Hematopoietic multipotent progenitor cell treated with erythropoietin and hydrocortisone succinate and interleukin-3 and kit ligand, for 17 days (in vitro differentiated cells): ENCODE measurements at regions not wholly inside any gene's neighbourhood (a gene's known extent, or its start where the extent isn't known, plus 50 kb on each side); places are given as distances from the start of the nearest gene placed in this dataset.
"Not testable (repeated sequence)": the region's sequence is repeated elsewhere in the genome, so short reads cannot be mapped to it uniquely, and the experiment has no call there.

Source experiments
- DNase-seq: peaks from one replicate; pipeline ENCODE4 v3.0.0-alpha.2; 2015; ENCODE audit warnings: low spot score

DNA sequence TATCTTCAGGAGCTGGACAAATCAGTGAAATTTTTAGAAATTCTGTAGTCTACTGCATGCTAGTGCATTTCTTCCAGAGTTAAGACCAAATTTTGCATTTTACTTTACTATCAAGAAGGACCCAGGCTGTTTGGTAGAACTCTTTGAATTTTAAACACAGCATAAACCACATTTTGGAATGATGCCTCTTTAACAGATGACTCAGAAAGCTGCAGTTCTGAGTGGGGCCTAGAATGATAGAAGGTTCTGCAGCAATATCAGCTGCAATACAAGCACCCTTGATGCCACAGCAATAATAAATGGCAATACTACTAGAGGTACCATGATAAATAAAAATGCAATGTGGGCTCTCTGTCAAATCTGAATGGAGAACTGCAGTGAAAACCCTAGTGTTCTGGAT is 198.7 kb downstream of the TMA16 start:
- no peak for DNase-seq

DNA sequence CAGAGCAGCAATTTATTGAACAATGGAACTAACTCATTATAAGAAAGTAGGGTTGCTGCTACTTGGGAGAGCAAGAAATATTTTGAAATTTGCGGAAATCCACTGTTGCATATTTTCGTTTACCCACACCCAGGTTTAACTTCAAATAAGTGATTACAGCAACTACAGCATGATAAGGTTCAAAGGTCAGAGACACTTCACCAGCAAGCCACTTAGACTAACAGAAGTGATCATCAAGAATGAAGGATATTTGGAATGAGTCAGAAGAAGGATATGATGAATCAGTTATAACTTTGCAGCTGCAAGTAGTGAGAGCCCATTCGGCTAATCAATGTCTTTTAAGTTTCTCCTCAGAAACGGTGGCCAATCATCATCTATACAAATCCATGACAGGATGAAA is 199.3 kb downstream of the TMA16 start:
- no peak for DNase-seq

DNA sequence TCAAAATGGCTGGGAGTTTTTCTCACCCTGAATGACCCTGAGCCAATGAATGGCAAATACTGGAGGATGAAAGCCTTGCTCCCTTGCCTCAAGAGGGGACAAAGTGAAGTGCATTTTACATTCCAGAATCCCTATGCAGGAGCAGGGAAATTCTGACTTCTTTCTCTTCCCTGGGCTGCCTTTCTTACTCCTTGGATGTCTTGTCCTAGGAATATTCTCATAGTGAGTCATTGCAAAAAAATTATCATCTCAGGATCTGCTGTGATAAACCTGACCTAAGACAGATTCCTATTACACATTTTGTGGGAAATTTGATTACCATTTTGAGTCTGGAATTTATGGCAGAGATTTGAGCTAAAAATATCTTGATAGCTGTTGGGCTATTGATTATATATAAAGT is 199.9 kb downstream of the TMA16 start:
- no peak for DNase-seq

DNA sequence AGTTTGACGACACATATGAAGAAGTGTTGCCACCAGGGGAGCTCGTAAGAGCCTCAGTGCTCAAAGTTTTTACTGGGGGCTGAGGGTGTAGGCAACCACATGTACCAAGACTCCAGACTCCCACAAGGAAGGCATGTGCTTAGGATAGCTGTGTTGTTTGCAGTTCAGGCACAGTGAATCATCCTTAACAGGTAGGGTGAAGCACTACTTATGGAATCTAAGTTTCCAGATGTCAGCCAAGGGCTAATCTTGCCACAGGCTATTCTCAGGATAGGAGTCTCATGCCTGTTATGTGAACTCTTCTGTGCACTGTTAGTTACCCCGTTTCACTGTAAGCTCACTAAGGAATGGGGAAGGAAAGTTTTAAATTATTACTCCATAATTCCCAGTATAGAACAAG is 202.6 kb downstream of the TMA16 start:
- DNase-seq: no peak

DNA sequence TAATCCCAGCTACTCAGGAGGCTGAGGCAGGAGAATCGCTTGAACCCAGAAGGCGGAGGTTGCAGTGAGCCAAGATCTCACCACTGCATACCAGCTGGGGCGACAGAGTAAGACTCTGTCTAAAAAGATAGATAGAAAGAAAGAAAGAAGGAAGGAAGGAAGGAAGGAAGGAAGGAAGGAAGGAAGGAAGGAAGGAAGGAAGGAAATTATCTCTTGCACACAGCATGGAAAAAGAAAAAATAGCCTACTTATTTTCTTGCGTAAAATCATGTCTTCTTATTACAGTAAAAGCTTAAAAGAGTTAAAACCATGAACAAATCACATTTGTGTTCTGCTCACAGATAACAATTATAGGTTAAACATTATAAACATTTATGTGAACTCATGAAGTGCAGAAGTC is 205.9 kb downstream of the TMA16 start:
- not testable (repeated sequence) for DNase-seq

DNA sequence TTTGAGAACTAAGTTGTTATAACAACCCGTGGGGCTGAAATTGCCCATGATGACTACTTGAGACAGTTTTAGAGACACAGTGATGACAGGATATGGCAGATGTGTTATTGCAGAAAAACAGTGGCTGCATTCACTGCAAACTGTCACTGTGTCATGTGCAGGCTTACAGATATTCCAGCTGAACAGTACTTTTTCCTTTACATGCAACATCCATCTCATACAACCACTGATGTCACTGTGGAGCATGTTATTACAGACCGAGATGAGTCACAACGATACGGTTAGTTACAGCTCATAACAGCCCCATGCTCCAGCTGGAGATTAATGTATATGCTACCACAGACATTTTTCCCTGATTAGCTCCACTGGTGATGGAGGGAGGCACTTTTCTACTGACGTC is 207.4 kb downstream of the TMA16 start:
- DNase-seq: no peak

DNA sequence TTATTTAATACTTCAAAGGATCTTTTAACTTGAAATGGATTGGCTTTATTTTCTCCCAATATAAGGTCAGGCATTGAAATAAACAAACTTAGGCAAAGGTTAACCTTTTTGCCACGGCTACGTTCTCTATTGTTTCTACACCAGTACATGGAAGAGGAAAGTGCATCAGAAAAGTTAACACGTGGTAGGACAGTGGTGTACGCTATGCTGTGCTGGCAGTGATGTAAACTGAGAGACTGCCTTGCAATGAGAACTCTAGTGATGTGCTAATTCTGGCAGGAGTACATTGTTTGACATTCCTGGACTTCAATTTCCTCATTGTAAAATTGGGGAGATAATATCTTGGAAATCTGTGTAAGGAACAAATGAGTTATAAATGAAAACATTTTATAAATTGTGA is 208.2 kb downstream of the TMA16 start:
- no peak for DNase-seq

DNA sequence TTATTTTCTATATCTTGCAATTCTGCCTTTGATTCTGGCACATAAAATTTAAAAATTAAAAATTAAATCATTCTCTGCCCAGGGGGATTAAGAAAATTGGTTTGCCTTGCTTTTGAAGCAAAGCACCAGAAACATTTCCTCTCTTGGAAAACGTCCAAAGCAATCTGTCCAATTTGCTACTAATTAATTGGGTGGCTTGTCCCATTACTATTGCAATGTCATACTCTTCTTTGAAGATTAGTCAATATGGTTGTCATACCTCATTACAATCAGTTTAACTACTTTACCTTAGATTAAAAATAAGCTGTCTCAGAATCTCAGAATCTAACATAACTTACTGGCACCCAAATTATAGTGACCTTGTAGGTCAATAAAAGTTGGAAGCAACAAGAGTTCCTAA is 208.8 kb downstream of the TMA16 start:
- no peak for DNase-seq

DNA sequence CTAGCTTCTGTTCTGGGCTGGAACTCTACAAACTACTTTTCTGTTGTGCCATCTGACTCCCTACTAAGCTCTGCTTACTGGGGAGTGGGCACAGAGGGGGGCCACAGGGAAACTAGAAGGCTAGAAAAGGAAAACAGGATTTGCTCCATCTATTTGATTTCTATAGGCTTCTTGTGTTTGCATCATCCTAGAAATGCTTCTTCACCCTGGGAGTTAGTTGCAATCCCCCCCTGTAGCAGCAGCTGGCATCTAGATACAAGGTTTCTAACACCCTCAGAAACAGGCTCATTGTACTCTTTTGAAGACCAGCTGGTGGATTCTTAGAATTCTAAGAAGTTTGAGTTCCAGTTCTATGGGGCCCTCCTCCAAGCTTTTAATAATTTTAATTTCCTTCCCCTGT is 213.4 kb downstream of the TMA16 start:
- no peak for DNase-seq

DNA sequence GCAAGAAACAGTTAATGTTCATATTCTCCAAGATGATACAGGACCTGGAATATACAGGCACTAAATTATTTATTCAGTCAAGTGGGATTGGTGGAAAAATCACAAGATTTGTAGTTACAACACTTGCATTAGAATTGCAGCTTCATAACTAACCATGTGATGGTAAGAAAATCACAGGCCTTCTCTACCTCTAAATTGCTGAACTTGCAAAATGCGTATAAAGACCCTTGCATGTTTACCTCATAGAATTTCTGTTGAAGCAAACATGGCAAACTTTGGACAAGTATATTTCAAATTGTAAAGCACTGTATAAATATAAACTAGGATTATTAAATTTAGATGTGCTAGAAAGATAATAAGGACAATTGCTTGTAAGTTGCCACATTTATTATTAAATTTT is 215.1 kb downstream of the TMA16 start:
- no peak for DNase-seq

DNA sequence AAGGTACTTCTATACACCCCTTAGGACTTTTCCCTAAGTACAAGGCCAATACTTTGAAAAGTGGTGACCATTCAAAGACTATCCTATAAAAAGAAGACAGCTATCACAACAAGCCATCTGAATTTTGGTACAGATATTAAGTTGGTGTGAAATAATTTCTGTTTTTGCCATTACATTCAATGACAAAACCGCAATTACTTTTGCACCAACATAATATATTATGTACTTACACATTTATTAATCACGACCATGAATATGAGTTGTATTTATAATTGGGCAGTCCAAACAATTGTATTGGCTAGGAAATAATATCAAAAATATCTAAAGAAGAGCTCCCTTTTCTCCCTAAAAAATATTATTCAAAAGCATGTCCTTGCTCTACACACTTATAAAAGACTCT is 215.7 kb downstream of the TMA16 start:
- DNase-seq: no peak

DNA sequence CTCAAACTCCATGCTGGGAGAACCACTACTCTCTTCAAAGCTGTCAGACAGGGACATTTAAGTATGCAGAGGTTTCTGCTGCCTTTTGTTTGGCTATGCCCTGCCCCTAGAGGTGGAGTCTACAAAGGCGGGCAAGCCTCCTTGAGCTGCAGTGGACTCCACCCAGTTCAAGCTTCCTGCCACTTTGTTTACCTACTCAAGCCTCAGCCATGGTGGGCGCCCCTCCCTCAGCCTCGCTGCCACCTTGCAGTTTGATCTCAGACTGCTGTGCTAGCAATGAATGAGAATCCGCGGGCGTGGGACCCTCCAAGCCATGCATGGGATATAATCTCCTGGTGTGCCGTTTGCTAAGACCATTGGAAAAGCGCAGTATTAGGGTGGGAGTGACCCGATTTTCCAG is 230.0 kb downstream of the TMA16 start:
- not testable (repeated sequence) for DNase-seq

DNA sequence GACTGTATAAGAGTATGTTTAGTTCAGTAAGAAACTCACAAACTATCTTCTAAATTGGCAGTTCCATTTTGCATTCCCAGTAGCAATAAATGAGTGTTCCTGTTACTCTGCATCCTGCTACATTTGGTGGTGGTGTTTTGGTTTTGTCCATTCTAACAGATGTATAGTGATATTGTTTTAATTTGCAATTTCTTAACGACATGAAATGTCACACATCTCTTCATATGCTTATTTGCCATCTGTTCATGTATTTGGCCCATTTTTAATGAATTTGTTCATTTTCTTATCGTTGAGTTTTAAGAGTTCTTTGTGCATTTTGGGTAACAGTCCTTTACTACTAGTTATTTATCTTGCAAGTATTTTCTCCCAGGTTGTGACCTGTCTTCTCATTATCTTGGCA is 232.2 kb downstream of the TMA16 start:
- DNase-seq: no peak

DNA sequence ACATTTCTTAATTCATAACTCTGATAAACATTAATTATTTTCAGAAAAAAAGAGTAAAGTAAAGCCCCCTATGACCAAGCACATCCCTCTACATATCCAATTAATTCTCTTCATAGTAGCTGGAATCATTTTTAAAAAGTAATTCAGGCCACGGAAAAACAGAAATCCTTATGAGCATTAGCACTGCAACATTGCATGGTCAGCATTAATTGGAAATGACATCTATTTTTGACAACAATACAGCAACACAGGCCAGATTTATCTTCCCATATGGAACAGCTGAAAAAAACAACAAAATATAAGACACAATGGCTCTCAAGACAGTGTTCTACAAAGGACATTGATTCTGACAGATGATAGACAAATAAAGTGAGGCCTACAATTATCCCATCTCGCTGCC is 236.6 kb downstream of the TMA16 start:
- DNase-seq: no peak

DNA sequence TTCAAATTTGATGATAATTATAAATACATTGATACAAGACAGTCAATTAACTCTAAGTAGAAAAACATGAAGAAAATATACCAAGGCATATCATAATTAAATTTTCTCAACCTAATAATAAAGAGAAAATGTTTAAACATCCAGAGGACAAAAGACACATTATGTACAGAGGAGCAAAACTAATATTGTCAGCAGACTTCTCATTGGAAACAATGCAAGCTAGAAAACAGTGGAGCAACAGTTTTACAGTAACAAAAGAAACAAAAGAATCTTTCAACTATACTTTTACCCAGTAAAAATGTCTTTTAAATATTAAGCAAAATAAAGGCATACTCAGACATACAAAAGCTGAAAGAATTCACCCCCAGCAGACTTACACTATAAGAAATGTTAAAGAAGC is 238.0 kb downstream of the TMA16 start:
- DNase-seq: no peak

DNA sequence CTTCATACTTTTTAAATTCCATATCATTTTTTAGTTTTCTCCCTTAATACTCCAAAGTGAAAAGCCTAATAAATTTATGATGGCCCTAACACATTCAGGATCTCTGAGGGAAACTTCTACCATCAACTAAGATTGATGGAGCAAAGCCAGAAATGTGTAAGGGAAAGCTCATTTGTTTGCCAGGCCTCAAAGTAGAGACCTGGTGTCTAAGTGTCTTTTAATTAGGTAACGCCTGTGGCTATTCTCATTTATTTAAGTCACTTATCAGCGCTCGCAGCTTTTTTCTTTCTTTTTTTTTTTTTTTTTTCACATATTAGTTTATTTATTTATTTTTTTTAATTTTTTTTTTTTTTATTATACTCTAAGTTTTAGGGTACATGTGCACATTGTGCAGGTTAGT is 242.4 kb downstream of the TMA16 start:
- no peak for DNase-seq

DNA sequence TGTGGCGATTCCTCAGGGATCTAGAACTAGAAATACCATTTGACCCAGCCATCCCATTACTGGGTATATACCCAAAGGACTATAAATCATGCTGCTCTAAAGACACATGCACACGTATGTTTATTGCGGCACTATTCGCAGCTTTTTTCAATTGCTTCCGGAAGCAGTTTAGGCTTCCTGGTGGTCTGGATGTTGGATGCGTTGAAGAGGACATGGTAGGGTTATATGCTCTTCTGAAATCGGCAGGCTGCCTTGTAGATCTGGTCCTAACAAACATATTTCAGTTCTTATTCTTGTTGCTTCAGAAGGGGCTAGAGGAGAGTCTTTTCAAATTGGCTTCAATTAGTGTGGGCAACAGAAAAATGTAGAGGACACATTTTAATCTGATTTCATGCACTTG is 243.4 kb downstream of the TMA16 start:
- not testable (repeated sequence) for DNase-seq

DNA sequence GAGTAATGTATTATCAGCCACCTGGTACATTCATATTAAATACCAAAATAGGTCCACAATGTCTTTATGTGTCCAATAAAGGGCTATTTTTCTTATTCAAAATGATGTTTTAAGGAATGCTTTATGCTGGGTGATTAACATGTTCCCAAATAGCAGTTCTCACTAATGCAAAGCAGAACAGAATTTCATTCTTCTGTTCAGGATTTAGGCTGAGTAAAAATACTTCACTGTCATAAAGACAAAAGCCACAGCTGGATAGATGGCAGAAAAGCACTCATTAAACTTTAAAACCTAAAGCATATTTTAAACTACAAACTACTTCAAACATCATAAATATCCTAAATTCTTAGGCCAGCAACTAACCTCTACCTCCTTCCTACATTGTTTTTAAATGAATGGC is 244.0 kb downstream of the TMA16 start:
- no peak for DNase-seq

DNA sequence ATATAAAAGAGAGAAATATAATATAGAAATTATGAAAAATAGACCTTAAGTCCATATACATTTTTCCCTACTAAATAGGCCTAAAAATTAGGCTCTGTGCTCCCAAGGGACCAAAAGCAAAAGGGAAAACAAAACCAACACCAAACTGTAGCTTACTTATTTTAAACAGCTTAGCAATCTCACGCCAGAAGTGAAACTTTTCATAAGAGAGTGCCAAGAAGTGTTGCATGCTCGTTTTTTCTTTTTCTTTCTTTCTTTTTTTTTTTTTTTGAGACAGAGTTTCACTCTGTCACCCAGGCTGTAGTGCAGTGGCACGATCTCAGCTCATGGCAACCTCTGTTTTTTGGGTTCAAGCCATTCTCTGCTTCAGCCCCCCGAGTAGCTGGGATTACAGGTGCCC is 250.4 kb downstream of the TMA16 start:
- no peak for DNase-seq

DNA sequence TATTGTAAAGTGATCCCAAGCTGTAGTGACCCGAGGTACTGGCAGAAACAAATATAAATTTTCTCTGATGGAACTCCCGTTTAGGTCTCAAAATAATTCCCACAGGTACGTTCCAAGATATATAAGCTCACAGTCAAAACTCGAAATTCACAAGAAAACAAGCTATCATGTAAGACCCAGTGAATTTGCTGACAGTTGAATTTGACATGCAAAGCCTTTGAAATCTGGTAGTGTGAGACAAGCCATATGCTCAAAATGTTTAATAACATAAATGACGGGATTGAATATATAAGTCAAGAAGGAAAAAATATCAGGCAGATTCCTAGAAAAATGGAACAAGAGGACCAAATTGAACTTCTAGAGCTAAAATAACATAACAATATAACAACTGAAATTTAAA is 252.8 kb downstream of the TMA16 start:
- no peak for DNase-seq

DNA sequence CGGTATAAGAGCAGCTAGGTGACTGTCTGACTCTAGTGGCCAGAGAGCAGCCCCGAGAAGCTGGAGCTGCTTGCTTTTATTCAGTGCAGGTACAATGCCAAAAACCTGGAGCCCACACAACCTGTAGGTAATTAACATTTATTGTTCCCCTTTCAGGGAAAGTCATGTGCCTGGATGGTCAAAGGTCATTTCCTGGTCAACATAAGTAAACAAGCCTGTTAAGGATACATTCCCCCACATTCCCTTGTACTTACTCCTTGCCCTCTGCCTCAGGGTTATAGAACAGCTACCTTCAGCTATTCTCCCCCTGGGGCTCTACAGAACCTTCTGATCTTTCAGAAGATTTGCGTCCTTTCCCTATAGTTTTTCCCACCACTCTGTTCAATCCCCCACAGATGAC is 253.4 kb downstream of the TMA16 start:
- no peak for DNase-seq

DNA sequence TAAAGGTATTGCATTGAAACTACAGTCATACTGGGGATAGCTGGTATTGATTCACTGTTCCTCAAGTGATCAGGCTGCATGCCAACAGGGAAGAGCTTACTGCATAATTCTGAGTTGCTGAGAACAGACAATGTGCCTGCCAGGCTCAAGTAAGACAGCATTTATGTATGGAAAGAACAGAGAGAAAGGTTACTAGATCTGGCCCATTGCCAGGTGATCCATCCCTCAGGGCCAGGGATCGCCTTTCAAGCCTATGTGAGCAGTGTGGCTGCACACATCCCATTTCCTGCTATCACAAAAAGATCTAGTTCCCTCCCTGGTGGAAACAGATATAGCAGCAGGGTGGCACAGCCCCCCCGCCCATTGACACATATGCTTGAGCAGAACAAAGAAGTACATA is 254.0 kb downstream of the TMA16 start:
- no peak for DNase-seq

DNA sequence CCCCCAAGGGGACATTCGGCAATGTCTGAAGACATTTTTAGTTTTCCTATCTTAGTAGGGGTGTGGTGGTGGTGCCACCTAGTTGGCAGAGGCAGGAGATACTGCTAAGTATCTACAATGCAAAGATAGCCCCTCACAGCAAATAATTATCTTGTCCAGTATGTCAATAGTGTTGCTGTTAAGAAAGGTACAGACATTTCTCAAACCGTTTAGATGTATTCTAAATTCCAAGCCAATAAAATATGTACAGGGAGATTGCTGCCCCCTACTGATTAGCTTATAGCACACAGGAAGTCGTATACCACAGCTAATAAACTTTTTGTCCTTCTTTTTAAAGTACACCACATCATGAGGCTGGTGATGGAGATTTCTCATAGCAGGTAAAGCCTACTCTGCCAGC is 260.5 kb downstream of the TMA16 start:
- no peak for DNase-seq

DNA sequence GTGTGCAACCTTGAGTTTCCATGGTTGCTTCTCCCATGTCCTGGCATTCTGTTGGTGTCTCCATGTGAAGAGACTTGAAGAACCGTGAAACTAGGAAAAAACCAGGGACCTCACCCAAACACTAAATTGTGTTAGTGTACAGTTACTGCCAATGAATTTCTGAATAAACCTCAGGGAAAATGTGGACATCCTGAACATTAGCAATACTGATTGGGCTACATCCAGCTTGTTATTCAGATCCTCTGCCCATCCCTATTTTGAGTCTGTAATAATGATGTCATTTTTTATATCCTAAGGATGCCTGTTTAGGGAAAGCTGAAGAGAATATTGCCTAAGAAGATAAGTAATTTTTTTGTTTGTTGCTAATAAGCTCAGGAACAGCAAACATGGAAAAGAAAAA is 262.7 kb downstream of the TMA16 start:
- no peak for DNase-seq

DNA sequence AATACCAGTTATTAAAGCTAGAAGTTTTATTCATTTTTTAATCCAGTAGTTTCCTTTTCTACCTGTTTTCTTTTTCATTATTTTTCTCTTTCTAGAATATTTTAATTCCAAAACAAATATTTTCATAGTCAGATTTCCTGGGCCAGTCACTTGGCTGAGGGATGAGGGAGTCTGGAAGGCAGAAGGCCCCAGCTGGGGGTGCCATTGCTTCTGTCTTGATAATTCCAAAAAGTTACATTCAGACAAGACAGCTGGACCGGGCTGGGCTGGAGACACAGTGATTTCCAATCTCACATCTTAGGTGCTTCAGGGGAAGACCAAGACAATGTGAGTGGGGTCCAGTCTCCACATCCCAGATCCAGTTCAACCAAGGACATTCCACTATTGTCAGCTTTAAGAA is 263.5 kb downstream of the TMA16 start:
- DNase-seq: no peak

DNA sequence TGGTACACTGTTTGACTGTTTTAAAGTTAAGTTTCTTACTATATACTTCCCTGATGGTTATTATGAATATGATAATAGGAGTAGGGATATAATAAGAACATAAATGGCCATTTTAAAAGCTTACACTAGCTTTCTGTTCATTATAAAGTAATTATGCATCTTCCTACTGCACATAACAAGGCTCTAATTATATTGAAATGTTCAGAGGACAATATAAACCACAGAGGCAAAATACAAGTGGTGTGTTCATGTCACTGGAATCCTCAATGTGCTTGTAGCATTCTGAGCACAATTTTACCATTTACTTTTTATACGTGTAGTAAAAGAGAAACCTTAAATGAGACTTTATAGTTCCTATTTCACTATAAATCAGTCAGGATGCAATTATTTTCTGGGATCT is 268.3 kb downstream of the TMA16 start:
- DNase-seq: no peak
